Mucosa of gallbladder (tissue), 1 donor: ENCODE measurements at regions not wholly inside any gene's neighbourhood (a gene's known extent, or its start where the extent isn't known, plus 50 kb on each side); places are given as distances from the start of the nearest gene placed in this dataset.

Experiments used
- DNase-seq: peaks from one replicate; pipeline ENCODE4 v3.0.0-alpha.2; 2020; ENCODE audit warnings: low spot score
- donor health status: DM: no; HTN: no; CAD: no.

DNA sequence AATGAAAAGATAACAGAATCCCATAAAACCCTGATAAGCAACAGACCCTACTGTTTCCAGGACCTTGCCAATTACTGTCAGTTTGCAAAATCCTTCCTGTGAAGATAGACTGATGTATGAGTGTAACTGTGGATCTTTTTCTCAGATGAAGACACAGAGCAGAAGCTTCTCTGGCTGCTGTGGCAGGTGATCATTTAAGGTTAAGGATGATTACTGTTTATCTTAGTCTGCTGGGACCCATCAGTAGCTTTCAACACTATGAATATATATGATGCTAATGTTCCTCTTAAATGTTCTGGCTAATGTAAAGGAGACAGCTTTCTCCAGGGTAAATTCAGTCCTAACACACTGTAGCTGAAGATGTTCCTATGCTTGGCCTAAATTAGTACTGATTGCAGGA is 56.0 kb upstream of the CTTNBP2 start:
- no peak for DNase-seq

DNA sequence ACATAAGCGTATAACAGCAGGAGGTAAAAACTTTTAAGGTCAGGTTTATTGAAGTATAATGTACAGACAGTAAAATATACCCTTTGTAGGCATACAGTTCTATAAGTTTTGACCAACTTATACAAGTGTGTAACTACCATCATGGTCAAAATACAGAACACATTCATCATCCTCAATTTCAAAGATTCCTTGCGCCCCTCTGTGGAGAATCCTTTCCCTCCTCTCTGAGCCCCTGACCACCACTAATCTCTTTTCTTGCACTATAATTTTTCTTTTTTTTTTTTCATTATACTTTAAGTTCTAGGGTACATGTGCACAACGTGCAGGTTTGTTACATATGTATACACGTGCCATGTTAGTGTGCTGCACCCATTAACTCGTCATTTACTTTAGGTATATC is 58.1 kb upstream of the CTTNBP2 start:
- DNase-seq = no peak

DNA sequence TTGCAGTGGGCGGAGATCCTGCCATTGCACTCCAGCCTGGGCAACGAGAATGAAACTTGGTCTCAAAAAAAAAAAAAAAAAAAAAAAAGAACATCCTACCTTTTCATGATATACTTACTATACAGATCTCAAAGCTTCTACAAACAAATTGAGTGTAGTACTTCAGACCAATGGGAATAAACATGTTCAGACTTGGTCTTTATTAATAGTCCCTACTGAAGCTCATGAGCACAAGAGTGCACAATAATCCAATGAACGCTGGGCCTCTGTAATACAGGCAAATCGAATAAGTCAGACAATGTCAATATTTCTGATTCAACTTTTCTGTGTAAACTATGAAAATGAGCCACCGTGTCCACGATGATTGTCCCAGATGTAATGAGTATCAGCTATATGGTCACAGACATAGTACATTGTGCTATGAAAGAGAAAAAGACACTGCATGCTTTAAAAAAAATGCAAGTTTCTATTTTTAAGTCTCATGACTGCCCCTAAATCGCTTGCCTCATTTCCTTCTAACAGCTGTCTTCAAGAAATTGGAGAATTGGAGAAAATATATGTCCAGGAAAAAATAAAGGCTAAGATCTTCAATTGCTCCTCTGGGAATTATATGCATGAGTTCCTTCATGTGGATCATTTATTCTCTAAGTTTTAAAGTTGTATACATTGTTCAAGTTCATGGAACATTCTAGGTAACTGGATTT is 64.0 kb upstream of the CTTNBP2 start:
- DNase-seq = no peak

DNA sequence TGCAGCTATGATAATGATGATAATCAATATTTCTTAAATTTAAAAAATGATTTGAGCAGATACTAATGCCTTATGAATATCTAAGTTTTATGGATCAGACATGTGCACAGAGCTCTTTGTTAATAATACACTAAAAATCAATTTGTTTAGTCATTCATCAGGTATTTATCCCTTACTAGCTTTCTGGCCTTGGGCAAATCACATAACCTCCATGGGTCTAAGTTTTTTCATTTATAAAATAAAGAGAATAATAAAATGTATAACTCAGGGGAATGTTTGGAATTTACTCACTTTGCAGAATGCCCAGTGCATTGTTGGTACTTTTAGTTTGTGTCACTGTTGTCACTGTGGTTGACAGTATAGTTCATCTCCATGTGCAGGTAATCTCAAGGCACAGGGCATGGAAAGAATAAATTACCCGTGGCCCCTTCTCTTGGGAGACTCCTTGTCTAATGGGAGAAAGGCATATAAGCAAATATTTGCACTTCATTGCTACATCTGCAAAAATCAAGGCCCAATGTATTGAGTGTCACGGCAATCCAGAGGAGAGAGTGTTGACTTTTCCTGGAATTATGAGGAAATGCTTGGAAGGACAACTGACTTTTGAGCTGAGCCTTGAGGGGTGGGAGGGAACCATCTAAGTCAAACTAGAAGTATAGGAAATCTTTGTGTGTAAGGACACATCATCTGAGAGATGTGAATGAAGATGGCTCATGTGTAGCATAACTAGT is 64.7 kb upstream of the CTTNBP2 start:
- DNase-seq = no peak

DNA sequence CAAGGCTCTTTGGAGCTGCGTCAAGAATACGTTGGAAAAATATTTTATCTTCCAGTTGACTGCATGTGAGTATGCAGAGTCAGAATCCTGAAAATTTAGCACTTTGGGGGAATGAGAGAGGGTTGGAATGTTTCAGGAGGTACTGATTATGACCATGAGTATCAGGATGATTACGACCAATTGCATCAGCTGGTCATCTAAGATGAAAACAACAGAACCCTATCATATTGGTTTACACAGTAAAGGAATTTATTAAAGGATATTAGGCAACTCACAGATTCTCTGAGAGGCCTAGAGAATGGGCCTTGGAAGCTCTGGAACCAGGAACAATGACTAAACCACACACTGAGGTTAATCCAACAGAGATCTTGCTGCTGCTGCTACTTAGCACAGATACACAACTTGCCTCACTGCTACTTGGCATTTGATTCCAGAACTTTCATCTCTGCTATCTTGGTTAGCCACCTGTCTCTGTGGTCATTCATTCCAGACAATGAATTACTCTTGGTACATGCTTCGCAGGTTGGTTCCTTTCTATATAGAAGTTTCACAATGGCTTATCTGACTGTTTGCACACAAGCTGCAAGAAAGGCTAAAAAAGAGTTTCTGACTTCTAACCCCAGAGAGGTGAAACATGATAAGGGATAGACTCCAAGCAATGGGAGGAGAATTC is 68.0 kb upstream of the CTTNBP2 start:
- no peak for DNase-seq

DNA sequence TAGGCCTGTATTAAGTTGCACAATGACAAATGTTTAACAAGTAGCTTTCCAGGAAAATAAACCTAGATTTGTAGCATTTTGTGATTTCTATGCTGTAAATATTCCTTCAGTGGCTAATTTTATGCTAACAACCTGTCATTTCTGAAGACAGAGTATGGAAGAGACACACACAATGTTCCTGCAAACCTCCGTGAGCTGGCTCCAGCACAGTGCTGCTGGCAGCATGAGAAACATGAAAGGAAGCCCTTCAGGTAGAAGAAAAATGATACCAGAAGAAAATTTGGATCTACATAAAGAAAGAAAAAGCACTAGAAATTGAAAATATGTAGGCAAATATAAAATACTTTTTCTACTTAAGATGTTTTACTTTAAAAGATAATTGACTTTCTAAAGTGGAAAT is 69.5 kb upstream of the CTTNBP2 start:
- no peak for DNase-seq

DNA sequence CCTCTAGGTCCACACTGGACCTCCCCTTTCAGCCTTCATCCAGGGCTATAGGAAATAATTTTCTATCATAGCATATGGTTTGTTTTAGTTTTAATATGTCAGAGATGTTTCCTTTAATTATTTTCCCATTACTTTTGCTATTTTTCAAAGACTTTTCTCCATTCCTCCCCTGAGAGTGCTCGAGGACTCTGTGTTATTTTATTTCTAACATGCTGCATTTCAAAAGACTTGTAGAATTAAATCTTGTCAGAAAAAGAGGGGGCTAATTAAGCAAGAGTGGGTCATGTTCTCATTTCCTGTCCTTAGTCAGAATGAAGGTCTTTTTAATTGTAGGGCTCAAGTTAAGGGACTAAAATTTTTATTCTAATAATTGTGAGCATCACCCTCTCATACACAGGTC is 71.6 kb upstream of the CTTNBP2 start:
- no peak for DNase-seq

DNA sequence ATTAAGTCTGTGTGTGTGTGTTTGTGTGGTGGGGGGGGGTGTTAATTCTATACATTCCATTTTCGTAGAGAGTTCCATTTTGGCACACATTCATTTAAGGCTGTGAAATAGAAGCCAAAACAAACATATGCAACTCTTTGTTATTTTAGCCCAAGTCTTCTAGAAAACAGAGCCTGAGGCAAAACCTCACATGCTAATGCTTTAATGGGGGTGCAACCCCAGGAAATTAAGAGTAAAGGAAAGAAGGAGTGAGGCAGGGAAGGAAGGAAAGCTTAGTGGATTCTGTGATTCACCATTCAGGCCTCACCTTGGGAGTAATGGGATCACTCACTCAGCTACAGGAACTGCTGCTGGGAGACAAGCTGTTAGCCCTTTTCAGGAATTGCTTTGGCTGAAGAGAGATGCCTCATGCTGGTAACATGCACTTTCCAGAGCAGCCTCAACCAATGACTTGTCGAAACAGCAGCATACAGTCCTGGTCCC is 73.0 kb upstream of the CTTNBP2 start:
- DNase-seq = no peak

DNA sequence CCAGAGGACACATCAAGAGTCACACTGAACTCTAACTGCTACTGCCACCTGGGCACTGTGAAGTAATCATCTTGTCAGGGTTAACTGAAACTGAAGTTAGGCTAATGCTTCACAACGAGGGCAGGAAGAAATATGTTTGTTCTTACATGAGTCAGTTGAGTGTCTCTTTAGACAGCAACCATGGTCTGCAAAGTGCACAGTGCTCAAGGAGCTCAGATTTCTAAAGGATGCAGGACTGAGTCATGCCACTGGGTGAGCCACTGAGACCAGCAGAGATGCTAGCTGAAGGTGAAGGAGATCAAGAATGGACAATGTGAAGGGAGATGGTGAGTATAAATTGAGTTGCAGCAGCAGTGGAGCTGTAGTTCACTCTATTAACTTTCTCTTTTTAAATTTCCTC is 76.0 kb upstream of the CTTNBP2 start:
- DNase-seq = no peak

DNA sequence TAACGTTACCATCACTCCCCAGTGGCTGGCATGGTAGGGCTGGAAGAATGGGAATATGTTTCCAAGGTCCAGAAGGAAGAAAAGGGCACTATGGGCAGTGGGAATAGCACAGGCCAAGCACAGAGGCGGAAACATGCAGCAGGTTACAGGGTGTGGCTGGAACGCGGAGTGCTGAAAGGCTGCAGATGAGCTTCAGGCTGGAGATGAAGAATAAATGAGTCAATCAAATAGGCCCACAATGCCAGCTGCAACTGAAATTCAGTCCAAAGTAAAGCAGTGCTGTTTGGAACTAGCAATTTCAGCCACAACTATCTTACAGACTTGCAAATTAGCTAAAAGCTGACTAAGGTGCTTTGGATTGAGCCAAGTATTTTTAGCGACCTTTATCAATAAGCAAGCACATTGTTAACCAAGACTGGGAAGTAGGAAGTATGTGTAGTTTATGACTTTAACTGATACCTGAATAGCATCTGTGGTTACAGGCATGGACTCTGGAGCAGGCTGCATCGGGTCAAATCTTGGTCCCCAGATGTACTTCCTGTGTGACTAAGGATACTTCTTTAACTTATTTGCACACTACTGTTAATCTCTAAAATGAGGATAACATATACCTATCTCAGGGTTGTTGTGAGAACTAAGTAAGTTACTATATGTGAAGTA is 77.5 kb upstream of the CTTNBP2 start:
- DNase-seq = peak; percentile 40

DNA sequence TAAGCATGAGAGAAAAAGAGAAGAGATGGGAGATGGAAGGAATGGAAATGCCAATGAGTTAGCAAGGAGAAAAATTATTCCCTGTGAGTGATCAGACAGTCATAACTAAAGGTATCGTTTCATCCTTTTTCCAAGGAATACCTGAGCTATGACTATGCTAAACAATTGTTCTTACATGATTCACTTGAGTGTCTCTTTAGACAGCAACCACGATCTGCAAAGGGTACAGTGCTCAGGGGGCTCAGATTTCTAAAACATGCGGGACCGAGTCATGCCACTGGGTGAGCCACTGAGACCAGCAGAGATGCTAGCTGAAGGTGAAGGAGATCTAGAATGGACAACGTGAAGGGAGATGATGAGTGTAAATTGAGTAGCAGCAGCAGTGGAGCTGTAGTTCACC is 78.0 kb upstream of the CTTNBP2 start:
- DNase-seq = no peak

DNA sequence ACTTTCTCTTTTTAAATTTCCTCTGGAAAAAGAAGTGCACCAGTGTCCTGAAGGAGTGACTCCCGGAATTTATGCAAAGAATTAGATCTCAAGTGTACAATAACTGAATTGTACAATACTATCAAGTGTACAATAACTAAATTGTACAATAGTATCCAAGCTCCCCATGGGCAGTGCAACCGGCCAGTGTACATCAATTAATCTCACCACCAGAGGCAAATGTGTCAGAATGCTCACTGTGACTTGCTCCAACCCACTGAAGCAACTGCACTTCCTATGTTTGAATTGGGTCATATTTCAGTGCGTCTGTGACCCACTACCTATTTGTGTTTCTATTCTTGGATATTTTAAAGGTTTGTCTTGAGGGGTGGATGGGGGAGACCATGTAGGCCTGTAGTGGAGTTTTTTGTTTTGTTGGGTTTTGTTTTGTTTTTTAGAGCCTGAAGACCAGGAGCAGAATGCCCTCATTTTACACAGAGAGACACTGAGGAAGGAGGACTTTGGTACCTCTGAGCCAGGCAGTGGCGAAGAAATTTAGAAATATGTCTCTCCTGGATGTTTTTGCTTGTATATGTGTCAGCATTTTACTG is 78.5 kb upstream of the CTTNBP2 start:
- DNase-seq = no peak

DNA sequence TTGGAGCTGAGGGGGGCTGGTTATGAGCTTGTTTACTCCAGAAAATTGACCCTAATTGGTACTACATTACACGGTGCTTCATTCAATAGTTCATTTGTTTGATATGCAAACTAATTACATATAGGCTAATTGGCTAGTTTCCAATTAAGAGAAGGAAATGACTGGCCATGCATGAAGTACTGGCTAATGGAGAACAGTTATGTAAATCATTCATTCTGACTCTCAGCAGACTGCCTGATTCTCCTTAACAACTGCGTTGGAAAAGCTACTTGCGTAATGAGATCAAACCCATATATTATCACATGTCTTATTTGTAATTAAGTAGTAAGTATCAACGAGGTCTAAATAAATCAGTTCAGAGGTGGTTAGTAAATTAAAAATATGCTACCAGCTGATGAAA is 81.8 kb upstream of the CTTNBP2 start:
- no peak for DNase-seq

DNA sequence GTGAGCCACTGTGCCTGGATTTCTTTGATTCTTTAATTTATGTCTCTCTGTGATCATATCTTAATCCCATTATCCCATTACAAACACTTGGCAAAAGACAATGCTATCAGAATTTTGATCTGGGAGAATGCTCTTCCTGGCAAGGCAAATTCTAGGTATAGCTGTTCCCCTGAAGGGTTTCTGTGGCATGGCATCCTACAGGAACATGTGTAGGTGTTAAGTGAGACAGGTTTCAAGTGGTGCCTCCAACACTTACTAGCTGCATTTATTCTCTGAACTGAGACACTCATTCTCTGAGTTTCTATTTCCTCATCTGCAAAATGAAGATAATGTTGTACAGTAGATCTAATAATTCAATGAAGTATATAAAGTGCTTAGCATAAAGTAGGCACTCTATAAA is 87.1 kb upstream of the CTTNBP2 start:
- DNase-seq = no peak

DNA sequence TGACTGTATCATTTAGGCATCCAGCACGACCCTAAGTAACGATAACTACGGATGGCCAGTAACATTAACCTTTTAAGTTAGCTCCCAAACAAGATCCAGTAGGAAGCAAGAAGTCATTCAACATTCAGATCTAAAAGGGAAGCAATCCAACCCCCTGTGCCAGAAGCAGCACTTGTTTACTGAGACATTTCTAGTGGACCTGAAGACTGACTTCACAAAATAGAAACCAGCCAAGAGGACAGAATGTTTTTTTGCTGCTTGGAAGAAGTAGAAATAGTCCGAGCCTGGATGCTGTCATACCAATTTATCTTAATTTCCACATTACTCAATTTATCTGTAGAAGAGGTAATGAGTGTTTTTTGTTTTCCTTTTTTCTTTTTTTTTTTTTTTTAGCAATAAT is 88.0 kb upstream of the CTTNBP2 start:
- DNase-seq = no peak

DNA sequence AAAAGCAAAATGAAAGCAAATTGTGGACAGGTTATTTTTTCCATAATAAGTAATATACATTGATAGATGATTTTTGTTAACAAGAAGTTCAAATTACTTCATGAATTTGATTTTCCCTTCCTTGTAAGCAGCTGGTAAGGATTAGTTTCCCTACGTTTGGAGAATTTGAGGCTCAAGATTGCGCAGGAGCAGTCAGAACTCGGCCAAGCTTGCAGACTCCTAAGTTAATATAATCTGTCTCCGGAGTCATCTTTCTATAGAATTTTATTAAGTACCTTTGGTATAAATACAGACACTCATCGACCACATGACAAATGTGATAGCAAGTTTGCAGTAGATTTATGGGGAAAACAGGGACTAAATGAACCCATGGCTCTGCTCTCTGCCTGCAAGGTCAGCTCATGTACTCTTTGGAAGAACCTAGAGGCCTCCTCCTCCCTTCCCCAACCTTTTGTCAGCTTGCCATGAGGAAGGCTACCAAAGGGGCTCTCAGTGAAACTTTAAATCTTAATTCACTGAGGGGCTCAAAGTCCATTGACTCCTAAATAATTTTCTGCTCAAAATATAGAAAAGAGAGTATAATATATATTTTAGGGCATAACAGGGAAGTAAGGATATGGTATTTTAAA is 89.2 kb upstream of the CTTNBP2 start:
- no peak for DNase-seq

DNA sequence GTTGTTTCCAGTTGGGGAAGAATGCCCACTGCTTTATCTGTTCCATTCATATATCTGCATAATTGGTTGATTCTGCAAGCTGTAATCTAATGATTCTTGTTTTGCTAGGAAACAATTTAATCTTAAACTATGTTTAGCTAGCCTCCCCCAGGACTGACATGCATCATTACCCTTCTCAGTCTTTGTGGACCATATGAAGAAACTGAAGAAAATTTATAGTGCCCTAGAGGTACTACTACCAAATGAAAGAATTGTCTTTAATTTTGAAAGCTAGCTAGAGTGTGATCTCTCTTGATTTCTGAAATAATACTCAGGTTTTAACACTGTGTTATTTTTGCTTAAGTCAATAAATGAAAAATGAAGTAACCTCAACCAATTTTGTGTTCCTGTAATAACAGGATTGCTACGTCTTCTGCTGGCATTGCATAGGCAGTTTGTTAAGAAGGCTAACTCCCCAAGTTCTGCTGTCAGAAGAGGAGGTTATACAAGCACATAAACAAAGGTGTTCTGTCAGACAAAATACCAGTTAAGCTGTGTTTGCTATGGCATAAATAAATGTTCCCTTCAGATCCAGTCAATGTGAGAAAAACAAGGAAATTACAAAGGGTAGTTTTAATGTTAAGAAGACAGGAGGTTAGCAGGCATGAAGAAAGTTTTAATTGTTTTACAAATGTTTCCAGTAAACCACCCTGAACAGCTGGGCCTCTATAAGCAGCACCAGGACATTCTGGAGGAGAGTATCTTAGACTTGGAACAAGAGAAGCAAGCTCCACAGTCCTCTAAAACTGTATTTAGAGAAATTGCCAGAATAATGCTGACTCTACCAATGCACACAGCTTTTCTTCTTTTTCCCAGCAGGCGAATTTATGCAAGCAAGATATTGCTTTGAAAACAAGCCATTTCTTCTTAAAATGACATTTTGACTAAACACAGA is 90.3 kb upstream of the CTTNBP2 start:
- no peak for DNase-seq

DNA sequence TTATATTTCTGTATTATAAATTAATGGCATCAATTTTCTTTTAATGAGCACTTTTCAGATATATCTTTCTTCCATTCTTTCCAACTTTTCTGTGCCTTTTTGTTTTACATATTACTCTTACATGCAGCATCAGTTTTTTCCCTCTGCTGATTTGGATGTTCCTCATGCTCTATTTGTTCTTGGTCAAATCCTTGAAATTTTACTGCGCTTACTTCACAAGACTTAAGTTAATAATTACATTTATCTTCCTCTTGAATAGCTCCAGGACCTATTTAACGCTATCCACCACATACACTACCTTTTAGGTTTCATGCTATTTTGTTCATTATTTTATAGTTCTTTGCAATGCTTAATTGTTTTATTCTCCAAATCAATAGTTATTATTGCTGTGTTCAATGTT is 97.6 kb upstream of the CTTNBP2 start:
- no peak for DNase-seq

DNA sequence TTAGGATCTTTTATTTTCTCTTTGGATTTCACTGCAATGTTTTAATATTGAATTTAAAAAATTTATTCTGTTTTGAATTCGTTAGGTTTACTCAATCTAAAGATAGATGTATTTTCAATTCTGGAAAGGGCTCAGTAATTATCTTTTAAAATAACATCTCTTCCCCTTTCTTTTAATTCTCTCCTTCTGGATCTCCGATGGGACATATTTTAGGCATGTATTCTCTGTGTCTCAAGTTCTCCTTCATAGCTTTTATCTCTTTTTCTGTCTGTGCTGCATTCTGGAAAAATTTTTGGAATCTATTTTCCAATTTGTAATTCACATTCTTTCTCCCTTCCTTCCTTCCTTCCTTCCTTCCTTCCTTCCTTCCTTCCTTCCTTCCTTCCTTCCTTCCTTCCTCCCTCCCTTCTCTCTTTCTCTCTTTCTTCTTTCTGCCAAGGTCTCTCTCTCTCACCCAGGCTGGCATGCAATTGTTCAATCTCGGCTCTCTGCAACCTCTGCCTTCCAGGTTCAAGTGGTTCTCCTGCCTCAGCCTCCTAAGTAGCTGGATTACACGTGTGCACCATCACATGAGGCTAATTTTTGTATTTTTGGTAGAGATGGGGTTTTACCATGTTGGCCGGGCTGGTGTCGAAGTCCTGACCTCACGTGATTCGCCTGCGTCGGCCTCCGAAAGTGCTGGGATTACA is 98.5 kb upstream of the CTTNBP2 start:
- no peak for DNase-seq

DNA sequence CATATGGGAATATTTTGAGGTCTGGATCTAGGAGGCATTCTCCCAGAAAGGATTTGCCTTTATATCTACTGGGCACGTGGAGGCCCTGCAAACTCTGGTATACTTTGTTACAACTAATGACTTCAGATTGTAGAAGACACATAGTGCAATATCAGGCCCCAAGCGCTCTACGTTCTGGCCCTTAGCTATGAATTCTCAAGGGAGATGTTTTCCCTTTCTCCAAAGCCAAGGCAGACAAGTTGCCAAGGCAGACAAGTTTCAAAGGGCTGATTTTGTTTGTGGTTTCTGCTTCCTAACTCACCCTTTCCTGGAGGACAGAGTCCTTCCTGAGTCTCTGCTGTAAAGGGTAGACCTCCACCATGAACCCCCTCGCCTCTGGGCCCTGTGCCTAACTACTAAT is 99.4 kb upstream of the CTTNBP2 start:
- DNase-seq = no peak
